Lung (tissue), 11 donors: ENCODE measurements at regions not wholly inside any gene's neighbourhood (a gene's known extent, or its start where the extent isn't known, plus 50 kb on each side); places are given as distances from the start of the nearest gene placed in this dataset.

Experiments
- ATAC-seq: fragments of 200-7000 bp; cut with Tn5 transposase; one replicate; pipeline ENCODE4 v1.9.1; 2020; ENCODE audit warnings: moderate number of reproducible peaks; ENCODE audit not compliant: insufficient read depth, low FRiP score
- DNase-seq, 3 donors: peaks; one replicate each; pipeline ENCODE4 v3.0.0-alpha.2; 2013 to 2017
- H3K27ac ChIP-seq, 2 donors: one replicate each; pipeline ENCODE4 v1.5.1; 2013; ENCODE audit warnings: mild to moderate bottlenecking in 2 of 2, moderate library complexity in 2 of 2, control low read depth in 1 of 2, inconsistent platforms in 1 of 2, low read depth in 1 of 2, low read length in 1 of 2
- H3K27me3 ChIP-seq, 3 donors: one replicate each; pipeline ENCODE4 v1.5.1; 2013; ENCODE audit warnings: low read length in 2 of 3; ENCODE audit not compliant: control insufficient read depth in 3 of 3, insufficient read depth in 3 of 3
- H3K36me3 ChIP-seq, 4 donors: one replicate each; pipeline ENCODE4 v1.5.1; 2013; ENCODE audit warnings: low read length in 4 of 4, mild to moderate bottlenecking in 1 of 4, moderate library complexity in 1 of 4; ENCODE audit not compliant: control insufficient read depth in 4 of 4, insufficient read depth in 4 of 4
- H3K4me1 ChIP-seq, 5 donors: one replicate each; pipeline ENCODE4 v1.5.1; 2013; ENCODE audit warnings: low read length in 5 of 5, mild to moderate bottlenecking in 2 of 5, moderate library complexity in 1 of 5; ENCODE audit not compliant: control insufficient read depth in 5 of 5, insufficient read depth in 5 of 5
- H3K4me3 ChIP-seq: one replicate; pipeline ENCODE4 v1.5.1; 2013; ENCODE audit warnings: mild to moderate bottlenecking, control low read depth, moderate library complexity
- H3K9ac ChIP-seq, 2 donors: one replicate each; pipeline ENCODE4 v1.5.1; 2013; ENCODE audit warnings: low read length in 2 of 2, control low read depth in 1 of 2; ENCODE audit not compliant: insufficient read depth in 1 of 2
- H3K9me3 ChIP-seq, 4 donors: one replicate each; pipeline ENCODE4 v1.5.1; 2013; ENCODE audit warnings: low read length in 3 of 4, mild to moderate bottlenecking in 1 of 4, moderate library complexity in 1 of 4; ENCODE audit not compliant: control insufficient read depth in 4 of 4, insufficient read depth in 3 of 4
- WGBS, 2 donors: extraction: QIAGEN DNeasy Blood & Tissue Kit; methylation state at CpG; one replicate each; pipeline ENCODE4 v1.1.7; 2013; 5-methylcytosine and 5-hydroxymethylcytosine counted together
- TF ChIP-seq, protein P1 (sequence below): IDR thresholded peaks from 2 replicates; pipeline ENCODE4 v1.5.1; 2012; ENCODE audit warnings: mild to moderate bottlenecking; ENCODE audit errors: control extremely low read depth, extremely low read depth
- donor health status: control.
- donor health status: control.
- donor health status: Bipolar disorder and iron deficiency.
- donor health status: healthy.
- donor health status: DM: yes; HTN: yes; CAD: no.

DNA sequence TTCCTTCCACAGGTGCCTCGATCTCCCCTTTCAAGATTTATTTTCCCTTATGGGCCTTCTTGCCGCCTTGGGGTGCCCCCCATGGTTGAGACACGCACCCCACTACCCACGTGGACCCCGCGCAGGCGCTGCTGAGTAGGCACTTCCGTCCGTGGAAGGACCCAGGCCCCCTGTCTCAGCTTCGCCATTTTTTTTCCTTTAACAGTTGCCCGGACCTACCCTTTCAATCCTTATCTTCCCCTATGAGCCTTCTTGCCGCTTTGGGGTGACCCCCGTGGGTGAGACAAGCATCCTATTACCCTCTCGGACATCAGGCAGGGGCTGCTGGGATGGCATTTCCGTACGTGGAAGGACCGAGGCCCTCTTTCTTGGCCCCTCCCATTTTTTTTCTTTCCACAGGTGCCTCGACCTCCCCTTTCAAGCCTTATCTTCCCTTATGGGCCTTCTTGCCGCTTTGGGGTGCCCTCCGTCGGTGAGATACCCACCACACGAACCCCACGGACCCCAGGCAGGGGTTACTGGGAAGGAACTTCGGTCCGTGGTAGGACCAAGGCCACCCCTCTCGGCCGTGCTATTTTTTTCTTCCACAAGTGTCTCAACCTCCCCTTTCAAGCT, 268.2 kb downstream of the ALG10 start:
- no peaks in the 10 kb centered on the region for H3K27me3 ChIP-seq
- H3K4me1 ChIP-seq: no peaks in the 10 kb centered on the region
- TF ChIP-seq, protein P1, sequence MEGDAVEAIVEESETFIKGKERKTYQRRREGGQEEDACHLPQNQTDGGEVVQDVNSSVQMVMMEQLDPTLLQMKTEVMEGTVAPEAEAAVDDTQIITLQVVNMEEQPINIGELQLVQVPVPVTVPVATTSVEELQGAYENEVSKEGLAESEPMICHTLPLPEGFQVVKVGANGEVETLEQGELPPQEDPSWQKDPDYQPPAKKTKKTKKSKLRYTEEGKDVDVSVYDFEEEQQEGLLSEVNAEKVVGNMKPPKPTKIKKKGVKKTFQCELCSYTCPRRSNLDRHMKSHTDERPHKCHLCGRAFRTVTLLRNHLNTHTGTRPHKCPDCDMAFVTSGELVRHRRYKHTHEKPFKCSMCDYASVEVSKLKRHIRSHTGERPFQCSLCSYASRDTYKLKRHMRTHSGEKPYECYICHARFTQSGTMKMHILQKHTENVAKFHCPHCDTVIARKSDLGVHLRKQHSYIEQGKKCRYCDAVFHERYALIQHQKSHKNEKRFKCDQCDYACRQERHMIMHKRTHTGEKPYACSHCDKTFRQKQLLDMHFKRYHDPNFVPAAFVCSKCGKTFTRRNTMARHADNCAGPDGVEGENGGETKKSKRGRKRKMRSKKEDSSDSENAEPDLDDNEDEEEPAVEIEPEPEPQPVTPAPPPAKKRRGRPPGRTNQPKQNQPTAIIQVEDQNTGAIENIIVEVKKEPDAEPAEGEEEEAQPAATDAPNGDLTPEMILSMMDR: no peak
- peaks cover 0 to 42% (median 8%) of the 10 kb centered on the region in 4 donors for H3K9me3 ChIP-seq
- no peak overlapping the region for H3K9ac ChIP-seq
- DNase-seq (no peak), ATAC-seq (no peak)
- 68 to 72% methylated on average over 27 of the region's 27 CpGs for WGBS, 2 donors
- H3K36me3 ChIP-seq: no peaks in the 10 kb centered on the region
- no peak overlapping the region for H3K27ac ChIP-seq
- no peak overlapping the region for H3K4me3 ChIP-seq

DNA sequence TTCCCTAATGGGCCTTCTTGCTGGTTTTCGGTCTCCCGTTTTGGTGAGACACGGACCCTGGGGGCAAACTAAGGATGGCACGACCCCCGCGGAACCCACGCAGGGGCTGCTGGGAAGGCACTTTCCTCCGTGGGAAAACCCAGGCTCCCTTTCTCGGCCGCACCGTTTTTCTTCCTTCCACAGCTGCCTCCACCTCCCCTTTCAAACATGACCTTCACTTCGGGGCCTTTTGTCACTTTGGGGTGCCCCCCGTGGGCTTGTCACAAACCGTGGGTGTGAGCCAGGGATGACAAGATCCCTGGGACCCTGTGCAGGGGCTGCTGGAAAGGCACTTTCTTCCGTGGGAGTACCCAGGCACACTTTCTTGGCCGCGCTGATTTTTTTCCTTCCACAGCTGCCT, 268.7 kb downstream of the ALG10 start:
- Histone ChIP-seq H3K27me3 (no peaks in the 10 kb centered on the region), H3K36me3 (no peaks in the 10 kb centered on the region), H3K9me3 (peaks cover 0 to 41% (median 5%) of the 10 kb centered on the region in 4 donors), H3K9ac (no peak overlapping the region), H3K27ac (no peak overlapping the region), H3K4me3 (no peak overlapping the region), H3K4me1 (no peaks in the 10 kb centered on the region)
- no peak for ATAC-seq
- WGBS, 2 donors: 79 to 80% methylated on average over 17 of the region's 17 CpGs
- DNase-seq: no peak
- TF ChIP-seq, protein P1: no peak

DNA sequence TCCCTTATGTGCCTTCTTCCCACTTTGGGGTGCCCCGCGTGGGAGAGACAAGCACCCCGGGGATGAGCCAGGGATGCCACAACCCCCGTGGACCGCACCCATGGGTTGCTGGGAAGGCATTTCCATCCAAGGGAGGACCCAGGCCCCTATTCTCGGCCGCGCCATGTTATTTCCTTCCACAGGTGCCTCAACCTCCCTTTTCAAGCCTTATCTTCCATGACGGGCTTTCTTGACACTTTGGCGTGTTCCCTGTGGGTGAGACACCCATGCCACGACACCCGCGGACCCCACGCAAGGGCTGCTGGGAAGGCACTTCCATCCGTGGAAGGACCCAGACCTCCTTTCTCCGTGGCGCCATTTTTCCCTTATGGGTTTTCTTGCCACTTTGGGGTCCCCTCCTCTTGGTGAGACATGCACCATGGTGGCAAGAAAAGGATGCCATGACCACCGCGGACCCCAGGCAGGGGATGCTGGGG, 269.2 kb downstream of the ALG10 start:
- TF ChIP-seq, protein P1: no peak
- Histone ChIP-seq H3K36me3 (no peaks in the 10 kb centered on the region), H3K4me1 (no peaks in the 10 kb centered on the region), H3K4me3 (no peak overlapping the region), H3K9me3 (peaks cover 0 to 37% (median 2%) of the 10 kb centered on the region in 4 donors), H3K27me3 (no peaks in the 10 kb centered on the region), H3K9ac (no peak overlapping the region), H3K27ac (no peak overlapping the region)
- DNase-seq (no peak), ATAC-seq (no peak)
- 80 to 82% methylated on average over 19 of the region's 19 CpGs for WGBS, 2 donors
